Gastrocnemius medialis (tissue), 4 donors: ENCODE measurements at regions not wholly inside any gene's neighbourhood (a gene's known extent, or its start where the extent isn't known, plus 50 kb on each side); places are given as distances from the start of the nearest gene placed in this dataset.

Experiments
- POLR2A ChIP-seq, 2 donors: fragments of 450-650 bp; IDR thresholded peaks; one replicate each; pipeline ENCODE4 v1.6.1; 2017; ENCODE audit warnings: antibody characterized with exemption in 2 of 2, mild to moderate bottlenecking in 2 of 2, moderate library complexity in 2 of 2
- TF ChIP-seq, protein P1 (sequence below), 5 experiments: fragments of 450-650 bp in 3 of 5; fragments of 200-600 bp in 2 of 5; sonication (generic) in 2 of 5; IDR thresholded peaks in 4 of 5; conservative IDR thresholded peaks in 1 of 5; 1 replicate in 4 of 5; 2 replicates in 1 of 5; pipeline ENCODE4 v1.5.1; 2016 to 2019; ENCODE audit warnings: antibody characterized with exemption in 5 of 5, mild to moderate bottlenecking in 3 of 5, moderate library complexity in 3 of 5

GRCh38 chr2:121976926-121977325 is 221.5 kb downstream of the TSN start:
- TF ChIP-seq POLR2A (IDR thresholded peaks at IDR 0.05): no peak
- TF ChIP-seq, protein P1, sequence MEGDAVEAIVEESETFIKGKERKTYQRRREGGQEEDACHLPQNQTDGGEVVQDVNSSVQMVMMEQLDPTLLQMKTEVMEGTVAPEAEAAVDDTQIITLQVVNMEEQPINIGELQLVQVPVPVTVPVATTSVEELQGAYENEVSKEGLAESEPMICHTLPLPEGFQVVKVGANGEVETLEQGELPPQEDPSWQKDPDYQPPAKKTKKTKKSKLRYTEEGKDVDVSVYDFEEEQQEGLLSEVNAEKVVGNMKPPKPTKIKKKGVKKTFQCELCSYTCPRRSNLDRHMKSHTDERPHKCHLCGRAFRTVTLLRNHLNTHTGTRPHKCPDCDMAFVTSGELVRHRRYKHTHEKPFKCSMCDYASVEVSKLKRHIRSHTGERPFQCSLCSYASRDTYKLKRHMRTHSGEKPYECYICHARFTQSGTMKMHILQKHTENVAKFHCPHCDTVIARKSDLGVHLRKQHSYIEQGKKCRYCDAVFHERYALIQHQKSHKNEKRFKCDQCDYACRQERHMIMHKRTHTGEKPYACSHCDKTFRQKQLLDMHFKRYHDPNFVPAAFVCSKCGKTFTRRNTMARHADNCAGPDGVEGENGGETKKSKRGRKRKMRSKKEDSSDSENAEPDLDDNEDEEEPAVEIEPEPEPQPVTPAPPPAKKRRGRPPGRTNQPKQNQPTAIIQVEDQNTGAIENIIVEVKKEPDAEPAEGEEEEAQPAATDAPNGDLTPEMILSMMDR (IDR thresholded peaks at IDR 0.05 in 4 of 5, conservative IDR thresholded peaks at IDR 0.05 in 1 of 5): no peak
